Posterior vena cava (tissue), 2 donors: ENCODE measurements at regions not wholly inside any gene's neighbourhood (a gene's known extent, or its start where the extent isn't known, plus 50 kb on each side); places are given as distances from the start of the nearest gene placed in this dataset.
"Not testable (repeated sequence)": the region's sequence is repeated elsewhere in the genome, so short reads cannot be mapped to it uniquely, and the experiment has no call there.

Experiments
- DNase-seq: peaks from one replicate; pipeline ENCODE4 v3.0.0-alpha.2; 2020; ENCODE audit warnings: low spot score
- intact Hi-C, 2 donors: fragments of 100-400 bp; cut with DNase I; formaldehyde crosslinking; loops; one replicate each; pipeline versions ENCODE4 v1.14.1 to v1.14.2; 2022 to 2023
- donor health status: DM: yes; HTN: yes; CAD: no.
- donor health status: DM: yes; HTN: yes; CAD: no.

DNA sequence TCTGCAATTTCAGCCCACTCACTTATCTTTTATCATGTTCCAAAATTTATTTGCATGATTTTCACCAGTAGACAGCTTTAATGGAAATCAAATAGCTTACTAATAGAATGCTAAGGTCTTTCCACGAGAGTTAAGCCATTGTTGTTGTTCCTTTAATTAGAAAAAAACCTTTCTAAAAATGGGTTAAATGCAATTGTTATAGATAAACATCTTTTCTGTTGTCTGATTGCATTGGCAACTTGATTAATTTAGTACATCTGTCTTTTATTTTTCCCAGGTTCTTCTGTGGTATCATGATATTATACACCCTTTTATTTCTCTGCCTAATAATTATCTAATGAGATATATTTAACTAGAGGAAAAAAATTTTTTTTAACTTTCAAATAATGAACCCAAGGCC is 487.6 kb upstream of the MBL2 start:
- intact Hi-C loops = no loop called here
- DNase-seq = no peak

DNA sequence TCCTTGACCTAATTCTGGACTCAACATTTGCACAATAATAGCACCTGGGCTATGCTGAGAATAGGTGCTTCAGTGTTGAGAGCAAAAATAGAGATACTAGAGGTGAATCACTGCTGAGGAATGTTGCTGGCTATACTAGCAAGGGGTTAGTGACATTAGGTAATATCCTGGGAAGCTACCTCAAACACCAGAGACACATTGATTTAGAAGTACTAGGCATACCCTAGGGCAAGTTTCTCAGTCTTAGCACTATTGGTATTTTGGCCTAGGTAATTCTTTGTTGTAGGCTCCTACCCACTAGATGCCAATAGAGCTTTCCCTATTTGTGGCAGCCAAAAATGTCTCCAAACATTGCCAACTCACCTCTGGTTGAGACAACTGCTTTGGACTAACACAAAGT is 484.0 kb upstream of the MBL2 start:
- intact Hi-C loops = no loop called here

DNA sequence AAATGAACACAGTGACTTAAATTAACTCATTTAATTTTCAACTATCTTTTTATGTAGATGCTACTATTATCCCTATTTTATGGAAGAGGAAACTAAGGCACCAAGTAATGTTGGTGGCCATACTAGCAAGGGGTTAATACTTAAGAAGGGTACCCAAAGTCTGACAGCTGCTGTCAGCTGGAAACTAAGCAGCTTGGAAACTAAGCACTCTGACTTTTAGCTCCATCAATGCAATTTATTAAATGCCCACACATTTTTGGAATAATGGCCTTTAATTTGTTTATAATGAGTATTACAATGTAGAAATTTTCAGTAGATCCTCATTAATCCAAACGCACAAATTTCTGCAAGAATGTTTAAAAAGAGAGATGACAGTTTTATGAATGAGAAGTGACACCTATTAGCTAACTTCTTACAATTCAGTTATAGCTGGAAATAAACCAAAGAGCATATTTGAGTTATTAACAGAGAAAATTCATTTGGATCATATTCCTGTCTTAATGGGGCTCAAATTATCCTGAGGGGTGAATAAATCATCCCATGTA is 483.1 kb upstream of the MBL2 start:
- intact Hi-C loops = no loop called here
- DNase-seq = no peak

More for the DNA sequence above, 484.0 kb upstream of the MBL2 start:
- no peak for DNase-seq

DNA sequence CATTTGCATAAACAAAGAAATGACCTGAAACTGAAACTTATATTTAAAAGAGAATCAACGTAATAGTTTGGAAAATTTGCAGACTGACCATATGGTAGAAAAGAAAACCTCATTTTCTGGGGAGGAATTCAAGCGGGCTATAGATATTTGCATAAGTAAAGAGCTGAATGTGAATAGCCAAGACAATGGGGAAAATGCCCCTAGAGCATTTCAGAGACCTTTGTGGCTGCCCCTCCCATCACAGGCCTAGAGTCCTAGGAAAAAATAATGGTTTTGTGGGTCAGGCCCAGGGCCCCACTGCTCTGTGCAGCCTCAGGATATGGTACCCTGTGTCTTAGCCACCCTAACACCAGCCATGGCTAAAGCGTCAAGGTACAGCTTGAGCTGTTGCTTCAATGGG is 480.6 kb upstream of the MBL2 start:
- intact Hi-C loops = no loop called here
- no peak for DNase-seq

DNA sequence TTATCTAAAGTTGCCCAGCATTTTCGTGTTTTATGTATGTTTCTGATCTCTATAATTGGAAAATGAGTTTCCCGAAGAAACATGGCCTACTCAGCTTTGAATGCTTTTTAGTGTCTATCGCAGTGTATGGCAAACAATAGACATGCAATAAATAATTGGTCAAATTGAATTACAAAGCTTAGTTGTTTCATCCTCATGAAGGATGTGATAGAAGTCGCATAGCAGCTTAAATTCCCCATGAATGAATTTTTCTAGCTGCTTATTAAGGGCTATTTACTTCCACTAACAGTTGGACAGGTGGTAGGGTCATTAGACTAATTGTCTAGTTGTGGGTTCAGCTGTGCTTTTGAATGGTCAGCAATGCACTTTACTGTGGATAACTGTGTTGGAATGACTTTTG is 467.3 kb upstream of the MBL2 start:
- intact Hi-C loops = no loop called here

DNA sequence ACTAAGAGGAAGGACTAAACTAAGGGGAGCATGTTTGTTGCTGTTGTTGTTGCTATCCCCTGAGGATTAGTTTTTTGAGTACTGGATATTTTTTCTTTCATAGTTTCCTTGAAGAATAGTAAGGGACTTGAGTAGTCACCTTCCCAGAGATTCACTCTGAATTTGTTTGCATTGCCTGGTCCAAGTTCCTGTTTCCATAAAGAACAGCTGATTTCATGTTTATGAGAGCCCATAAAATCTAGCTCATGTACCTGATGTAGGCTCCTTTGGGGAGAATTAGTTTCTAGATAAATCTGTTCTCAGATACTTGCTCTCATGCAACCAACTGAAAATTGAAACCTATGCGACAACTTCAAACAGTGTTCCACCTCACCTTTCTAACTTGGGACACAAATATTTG is 464.4 kb upstream of the MBL2 start:
- intact Hi-C loops = no loop called here

More for the DNA sequence above, 467.3 kb upstream of the MBL2 start:
- no peak for DNase-seq

DNA sequence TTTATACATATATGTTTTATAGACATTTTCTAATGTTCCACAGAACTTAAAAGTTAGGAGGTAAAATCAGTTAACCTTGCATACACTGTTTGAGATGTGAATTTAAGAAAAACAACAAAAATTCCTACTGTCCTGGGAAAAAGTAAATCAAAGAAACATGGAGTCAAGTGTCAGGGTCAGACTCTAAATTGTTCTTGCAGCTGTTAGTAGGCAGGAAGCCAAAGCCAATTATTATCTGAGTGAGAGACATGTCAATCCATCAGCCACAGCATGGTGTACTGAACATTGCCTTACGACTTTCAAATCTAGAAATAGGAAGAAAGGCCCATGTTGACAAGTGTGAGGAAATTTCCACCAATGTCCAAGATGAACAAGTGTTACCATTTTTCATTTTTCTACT is 461.2 kb upstream of the MBL2 start:
- no peak for DNase-seq
- intact Hi-C loops = no loop called here

More for the DNA sequence above, 464.4 kb upstream of the MBL2 start:
- no peak for DNase-seq

DNA sequence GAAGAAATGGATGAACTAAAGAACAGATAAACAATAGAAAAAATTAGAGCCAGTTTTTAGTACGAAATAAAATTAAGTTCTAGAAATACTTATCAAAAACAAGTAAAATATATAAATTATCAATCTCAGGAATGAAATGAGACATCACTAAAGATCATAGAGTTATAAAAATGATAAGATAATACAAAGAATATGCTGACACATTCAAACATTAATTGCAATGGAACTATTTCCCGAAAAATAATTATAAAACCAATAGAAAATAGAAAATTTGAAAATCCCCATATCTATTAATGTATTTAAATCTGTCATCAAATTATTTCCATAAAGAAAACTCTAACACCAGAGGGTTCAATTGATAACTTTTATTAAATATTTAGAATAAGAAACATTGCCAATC is 458.1 kb upstream of the MBL2 start:
- DNase-seq = no peak

DNA sequence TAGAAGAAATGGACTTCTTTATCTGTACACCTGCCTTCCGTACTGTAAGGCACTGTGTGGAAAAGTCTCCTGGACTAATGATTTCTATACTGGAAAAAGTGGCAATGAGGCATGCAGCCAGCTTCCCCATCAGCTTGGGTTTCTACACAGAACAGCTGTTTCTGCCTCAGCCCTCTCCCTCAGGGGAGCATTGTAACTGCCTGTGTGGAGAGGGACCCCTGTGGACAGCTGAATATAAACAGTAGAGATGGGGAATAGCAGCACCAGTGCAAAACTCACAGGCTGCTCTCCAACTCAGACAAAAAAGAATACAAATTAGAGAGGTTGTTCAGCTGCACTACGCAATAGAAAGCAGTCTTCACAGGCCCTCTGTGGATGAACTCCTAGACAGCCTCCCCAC is 451.3 kb upstream of the MBL2 start:
- no peak for DNase-seq
- intact Hi-C loops = no loop called here

More for the DNA sequence above, 458.1 kb upstream of the MBL2 start:
- intact Hi-C loops = no loop called here

DNA sequence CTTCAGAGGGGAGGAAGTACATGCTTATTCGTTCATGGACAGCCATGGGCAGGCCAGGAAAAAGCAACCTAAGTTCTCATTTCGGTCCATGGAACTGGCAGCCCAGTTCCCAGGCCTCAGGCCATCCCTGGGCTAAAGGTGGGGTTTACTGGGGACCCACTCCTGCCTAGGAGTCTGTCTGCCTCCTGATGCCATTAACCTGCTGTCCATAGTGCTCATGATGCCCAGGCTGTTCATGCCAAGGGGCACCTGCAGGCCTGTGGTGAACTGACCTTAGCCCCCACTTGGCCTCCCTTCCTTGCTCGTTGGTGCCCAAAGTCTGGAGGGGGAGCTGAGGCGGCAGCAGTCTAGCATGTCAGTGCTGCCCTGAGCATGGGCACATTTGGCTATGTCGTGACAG is 450.2 kb upstream of the MBL2 start:
- no peak for DNase-seq

DNA sequence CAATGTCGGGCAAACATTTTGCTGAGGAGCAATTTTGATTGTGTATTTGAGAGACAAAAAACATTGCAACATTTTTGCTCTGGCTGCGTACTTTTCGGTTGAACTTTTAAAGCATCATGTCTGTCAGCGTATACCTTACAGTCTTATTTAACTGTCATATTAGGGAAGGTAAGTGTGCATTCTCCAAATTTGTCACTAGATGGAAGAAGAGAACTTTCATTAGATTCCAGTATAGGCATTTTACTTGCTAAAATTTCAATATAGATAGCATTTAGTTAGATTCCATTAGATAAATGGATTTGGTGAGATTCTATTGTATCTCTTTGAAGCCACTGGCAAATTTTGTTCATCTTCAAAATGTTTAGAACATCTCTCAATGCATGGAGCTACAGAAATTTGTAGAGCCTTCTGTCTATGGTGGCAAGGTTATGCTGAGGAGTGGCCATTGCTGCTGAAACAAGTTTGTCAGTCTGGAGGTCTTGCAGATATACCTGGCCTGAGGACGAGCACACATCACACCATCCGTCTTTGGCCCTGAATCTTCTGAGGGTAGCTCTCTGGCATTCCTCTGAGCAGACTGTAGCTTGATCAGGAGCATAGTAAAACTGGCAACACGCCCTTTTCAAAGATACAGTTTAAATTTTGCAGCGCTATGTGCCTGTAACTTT is 437.5 kb upstream of the MBL2 start:
- no peak for DNase-seq
- intact Hi-C loops = no loop called here

More for the DNA sequence above, 450.2 kb upstream of the MBL2 start:
- intact Hi-C loops = no loop called here

DNA sequence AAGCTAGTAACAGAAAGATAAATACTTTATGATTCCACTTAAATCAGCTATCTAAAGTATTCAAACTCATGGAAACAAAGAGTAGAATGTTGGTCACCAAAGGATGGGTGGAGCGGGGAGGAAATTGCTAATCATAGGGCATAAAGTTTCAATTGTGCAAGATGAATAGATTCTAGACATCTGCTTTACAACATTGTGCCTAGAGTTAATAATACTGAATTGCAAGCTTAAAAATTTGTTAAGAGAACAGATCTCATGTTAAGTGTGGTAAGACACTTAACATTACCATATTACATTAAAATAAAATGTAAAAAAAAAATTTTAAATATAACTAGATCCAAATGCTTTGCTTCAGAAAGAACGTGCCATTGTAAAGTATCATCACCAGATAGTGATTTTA is 411.1 kb upstream of the MBL2 start:
- intact Hi-C loops = no loop called here

DNA sequence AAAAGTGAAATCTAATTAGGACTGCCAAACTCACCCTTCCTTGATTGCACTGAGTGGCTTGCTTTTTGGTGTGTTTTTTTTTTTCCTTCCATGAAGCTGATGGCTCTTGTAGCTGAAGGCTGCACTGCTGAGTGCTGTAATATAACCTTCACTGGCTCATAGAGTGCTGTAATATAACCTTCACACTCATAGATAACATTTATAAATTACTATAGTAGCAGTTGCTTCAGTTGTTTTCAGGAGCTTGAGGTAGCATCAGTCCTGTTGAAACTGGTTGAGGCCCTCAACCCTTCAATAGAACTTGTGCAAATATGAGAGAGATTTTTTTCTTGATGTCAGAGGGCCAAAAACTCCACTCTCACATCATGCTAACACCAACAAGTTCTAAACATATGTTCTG is 404.9 kb upstream of the MBL2 start:
- intact Hi-C loops = no loop called here
- DNase-seq = no peak

More for the DNA sequence above, 411.1 kb upstream of the MBL2 start:
- DNase-seq = no peak

DNA sequence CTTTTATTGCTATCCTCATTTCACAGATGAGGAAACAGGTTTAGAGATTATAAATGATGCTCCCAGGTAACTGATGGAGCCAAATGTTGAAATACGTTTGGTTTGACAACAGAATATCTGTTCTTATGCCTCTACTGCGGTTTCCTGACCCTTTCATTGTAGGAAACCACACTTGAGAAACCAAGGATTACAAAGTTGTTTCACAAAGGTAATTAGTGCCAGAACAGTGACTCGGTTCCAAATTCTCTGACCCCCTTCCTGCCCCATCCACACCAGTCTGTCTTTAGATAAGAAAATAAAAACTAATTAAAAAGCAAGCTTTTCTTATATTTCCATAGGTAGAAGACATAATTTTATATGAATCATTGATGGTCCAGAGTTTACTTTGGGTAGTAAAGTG is 393.7 kb upstream of the MBL2 start:
- DNase-seq = no peak
- intact Hi-C loops = no loop called here

DNA sequence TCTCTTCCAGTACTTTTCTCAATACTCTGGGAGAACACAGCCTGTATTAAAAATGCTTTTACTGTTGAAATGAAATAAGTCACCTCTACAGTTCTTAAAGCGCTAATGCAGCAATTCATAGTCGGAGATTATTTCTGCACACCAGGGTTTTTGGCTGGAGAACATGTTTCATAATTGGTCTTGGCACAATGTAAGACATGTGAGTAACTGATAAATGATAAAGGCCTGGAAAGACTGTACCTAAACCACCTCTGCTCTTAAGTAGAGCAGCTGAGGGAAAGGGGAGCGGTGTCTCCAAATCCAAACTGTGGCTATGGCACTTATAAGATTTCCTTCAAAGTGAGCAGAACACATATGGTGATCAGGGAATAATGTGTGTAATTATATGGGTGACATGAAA is 390.3 kb upstream of the MBL2 start:
- intact Hi-C loops = no loop called here
- DNase-seq = no peak

DNA sequence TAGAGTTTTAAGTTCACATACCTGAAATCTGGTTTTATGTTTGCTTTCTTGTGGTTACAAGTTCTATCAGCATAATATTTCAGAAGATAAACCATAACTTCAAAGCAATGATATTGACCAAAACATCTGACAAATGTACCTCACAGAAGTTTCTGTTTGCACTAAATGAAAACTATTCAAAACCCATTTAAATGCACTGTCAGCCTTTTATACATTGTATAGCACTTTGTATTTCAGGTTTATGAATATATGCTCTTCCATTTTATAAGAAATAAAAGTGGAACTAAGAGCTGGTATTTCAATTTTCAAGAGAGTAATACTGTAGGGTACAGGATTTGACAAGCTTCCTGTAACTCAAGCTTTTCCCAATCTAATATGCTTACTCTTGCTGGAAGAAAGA is 388.6 kb upstream of the MBL2 start:
- DNase-seq = no peak
- intact Hi-C loops = no loop called here

DNA sequence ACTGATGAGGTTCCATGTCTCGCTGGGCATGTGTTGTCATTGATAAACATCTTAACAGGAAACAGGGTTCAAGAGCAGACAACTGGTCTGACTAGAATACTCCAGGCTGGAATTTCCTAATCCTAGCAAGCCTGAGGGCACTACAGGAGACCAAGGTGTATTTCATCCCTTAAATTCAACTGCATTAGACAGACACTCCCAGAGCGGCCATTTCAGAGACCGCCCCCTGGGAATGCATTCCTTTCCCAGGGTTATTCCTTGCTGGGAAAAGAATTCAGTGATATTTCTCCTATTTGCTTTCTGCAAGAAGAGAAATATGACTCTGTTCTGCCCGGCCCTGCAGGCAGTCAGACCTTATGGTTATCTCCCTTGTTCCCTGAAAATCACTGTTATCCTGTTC is 383.1 kb upstream of the MBL2 start:
- DNase-seq, intact Hi-C loops: not testable (repeated sequence)

DNA sequence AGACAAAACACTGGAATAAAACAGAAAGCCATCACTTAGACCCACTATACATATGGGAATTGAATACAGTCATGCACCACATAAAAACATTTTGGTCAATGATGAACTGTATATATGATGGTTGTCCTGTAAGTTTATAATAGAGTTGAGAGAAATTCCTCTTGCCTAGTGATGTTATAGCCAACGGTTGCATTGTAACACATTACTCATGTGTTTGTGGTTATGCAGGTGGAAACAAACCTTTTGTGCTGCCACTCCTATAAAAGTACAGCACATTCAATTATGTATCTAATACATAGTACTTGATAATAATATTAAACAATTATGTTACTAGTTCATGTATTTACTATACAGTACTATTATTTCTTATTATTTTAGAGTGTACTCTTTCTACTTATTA is 381.2 kb upstream of the MBL2 start:
- intact Hi-C loops = no loop called here
- DNase-seq = no peak

DNA sequence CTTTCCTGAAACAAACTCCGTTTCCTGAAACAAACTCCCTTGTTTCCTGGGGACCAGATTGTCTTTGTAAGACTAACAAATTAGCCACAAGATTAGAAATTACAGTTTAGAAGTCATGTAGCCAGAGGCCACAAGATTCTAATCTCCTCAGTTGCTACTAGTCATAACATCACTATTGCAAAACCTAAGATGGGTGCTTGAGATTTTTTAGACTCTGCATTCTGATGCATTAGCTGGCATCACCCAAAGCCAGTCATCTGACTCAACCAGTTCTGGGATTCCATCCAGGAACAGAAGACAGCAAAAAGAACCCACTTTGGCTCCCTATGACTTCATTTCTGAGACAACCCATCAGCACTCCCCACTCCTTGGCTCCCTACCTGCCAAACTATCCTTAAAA is 367.9 kb upstream of the MBL2 start:
- intact Hi-C loops = no loop called here
- no peak for DNase-seq

DNA sequence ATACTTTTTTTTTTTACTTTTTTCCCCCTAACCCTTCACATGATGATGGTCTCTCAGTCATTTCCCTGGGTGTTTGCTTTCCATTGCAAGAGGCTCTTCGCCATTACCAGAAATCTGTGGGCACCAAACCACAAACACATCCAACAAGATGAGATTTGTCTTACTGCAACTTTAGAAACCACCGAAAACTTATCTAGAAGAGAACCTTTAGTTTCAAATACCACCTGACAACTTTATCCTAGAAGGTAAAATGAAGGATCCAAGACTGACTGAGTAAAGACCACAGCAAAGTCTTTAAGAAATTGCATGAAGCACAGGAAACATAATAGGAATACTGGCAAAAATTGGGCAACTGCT is 363.3 kb upstream of the MBL2 start:
- intact Hi-C loops = no loop called here
- no peak for DNase-seq

DNA sequence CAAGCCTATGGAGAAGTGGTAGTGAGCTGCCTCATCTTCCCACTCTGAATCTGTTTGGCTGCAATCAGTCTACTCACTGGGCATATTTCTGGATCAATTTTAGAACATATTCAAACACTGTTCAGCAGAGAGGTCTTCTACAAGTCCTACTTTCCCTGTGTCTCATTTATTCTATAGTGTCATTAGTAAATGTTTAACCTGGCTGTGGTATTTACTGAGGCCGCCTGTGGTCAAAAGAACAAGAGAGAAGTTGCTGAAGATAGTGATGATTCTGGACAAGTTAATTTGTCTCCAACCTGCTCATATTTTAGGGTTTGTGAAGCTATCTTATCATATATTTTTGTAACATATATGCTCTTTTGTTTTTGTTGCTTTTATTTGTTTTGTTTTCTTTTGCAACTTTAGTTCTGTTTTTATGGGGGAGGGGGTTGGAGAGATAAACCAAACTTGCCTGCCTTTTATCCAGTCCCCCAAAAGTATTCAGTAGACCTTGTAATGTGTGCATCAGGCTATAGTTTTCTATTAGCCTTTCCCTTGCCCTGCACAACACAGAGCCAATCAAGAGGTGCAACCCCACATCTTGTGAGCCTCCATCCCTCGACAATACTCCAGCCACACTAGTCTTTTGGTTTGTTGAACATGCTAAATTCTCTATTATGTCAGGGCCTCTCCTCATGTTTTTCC is 362.8 kb upstream of the MBL2 start:
- DNase-seq = no peak
- intact Hi-C loops = no loop called here
